Colonic mucosa (tissue), 4 donors: ENCODE measurements at regions not wholly inside any gene's neighbourhood (a gene's known extent, or its start where the extent isn't known, plus 50 kb on each side); places are given as distances from the start of the nearest gene placed in this dataset.

Experiments
- DNase-seq: peaks from one replicate; pipeline ENCODE4 v3.0.0-alpha.2; 2020
- H3K27ac ChIP-seq: fragments of 200-600 bp; one replicate; pipeline ENCODE4 v1.8.0; 2021
- H3K27me3 ChIP-seq: fragments of 200-600 bp; one replicate; pipeline ENCODE4 v1.8.0; 2021
- H3K36me3 ChIP-seq: fragments of 200-600 bp; one replicate; pipeline ENCODE4 v1.8.0; 2021
- H3K4me1 ChIP-seq: fragments of 200-600 bp; one replicate; pipeline ENCODE4 v1.8.0; 2021; ENCODE audit warnings: mild to moderate bottlenecking
- H3K4me3 ChIP-seq: fragments of 200-600 bp; one replicate; pipeline ENCODE4 v1.8.0; 2021
- H3K9ac ChIP-seq, 2 donors: one replicate each; pipeline ENCODE4 v1.7.0; 2013; ENCODE audit warnings: control low read depth in 2 of 2, low read depth in 2 of 2, low read length in 2 of 2
- H3K9me3 ChIP-seq: fragments of 200-600 bp; one replicate; pipeline ENCODE4 v1.8.0; 2021
- intact Hi-C: fragments of 100-400 bp; cut with DNase I; formaldehyde crosslinking; loops from one replicate; pipeline ENCODE4 v1.14.1; 2022
- TF ChIP-seq, protein P1 (sequence below): fragments of 200-600 bp; IDR thresholded peaks from one replicate; pipeline ENCODE4 v1.8.0; 2022; ENCODE audit warnings: antibody characterized with exemption, mild to moderate bottlenecking
- donor health status: healthy.
- donor health status: DM: no; HTN: no; CAD: no.
- donor health status: DM: no; HTN: no; CAD: no.

DNA sequence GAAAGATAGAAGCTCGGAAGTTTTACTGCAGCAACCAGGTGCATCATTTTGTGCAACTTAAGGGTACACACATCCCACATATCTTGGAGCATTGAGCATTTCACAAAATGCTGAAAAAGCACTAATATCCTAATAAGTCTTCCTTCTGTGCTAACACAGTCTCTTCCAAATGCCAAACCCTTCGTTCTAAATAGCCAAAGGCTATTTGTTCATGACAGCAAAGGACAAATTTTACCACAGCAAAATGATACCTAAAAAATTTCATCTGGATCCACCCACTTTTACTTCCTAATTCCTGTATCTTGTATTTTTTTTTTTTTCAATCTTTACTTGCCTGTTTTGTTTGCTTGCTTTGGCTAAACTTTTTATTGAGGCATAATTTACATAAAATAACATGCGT lies 435.0 kb downstream of the RND3 start:
- H3K27me3 ChIP-seq = no peaks in the 10 kb centered on the region
- TF ChIP-seq, protein P1, sequence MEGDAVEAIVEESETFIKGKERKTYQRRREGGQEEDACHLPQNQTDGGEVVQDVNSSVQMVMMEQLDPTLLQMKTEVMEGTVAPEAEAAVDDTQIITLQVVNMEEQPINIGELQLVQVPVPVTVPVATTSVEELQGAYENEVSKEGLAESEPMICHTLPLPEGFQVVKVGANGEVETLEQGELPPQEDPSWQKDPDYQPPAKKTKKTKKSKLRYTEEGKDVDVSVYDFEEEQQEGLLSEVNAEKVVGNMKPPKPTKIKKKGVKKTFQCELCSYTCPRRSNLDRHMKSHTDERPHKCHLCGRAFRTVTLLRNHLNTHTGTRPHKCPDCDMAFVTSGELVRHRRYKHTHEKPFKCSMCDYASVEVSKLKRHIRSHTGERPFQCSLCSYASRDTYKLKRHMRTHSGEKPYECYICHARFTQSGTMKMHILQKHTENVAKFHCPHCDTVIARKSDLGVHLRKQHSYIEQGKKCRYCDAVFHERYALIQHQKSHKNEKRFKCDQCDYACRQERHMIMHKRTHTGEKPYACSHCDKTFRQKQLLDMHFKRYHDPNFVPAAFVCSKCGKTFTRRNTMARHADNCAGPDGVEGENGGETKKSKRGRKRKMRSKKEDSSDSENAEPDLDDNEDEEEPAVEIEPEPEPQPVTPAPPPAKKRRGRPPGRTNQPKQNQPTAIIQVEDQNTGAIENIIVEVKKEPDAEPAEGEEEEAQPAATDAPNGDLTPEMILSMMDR = no peak
- H3K9me3 ChIP-seq = no peaks in the 10 kb centered on the region
- H3K4me3 ChIP-seq = no peak overlapping the region
- no peak overlapping the region for H3K9ac ChIP-seq
- intact Hi-C loops = no loop called here
- DNase-seq = no peak
- H3K27ac ChIP-seq = no peak overlapping the region
- H3K4me1 ChIP-seq = no peaks in the 10 kb centered on the region
- H3K36me3 ChIP-seq = no peaks in the 10 kb centered on the region

DNA sequence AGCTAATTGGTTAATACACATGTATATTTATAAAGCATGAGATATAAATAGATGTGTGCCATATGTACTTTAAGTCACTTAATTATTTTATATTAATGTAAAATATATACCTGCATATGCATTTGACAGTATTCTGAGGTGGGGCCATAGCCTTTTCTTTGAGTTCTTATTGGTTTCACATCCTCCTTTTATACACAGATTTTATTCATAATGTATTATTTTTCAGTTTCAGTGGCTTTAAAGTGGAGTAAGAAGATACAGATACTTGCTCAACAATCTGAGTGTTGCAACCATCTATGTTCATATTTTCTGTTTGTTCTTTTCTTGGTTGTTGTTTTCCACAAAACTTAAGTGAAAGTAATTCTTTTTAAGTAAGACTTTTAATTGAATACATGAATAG lies 436.5 kb downstream of the RND3 start:
- TF ChIP-seq, protein P1 = no peak
- H3K9me3 ChIP-seq = no peaks in the 10 kb centered on the region

DNA sequence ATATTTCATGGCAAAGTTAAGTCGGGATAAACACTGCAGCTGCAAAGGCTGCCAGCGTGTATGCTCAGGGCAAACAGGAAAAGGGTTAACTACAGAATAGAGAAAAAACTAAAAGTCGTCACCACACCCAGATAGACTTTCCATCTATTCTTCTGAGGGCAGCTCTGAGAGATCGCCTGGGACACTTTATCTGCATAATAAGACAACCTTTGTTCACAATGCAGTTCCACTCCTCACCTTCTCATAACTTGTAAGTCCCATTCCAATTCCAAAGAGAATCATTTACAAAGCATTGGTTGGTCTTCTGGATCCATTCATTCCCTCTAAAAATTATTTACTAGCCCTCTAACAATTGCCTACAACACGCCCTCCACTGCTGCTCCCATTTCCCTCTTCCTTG lies 437.4 kb downstream of the RND3 start:
- H3K9me3 ChIP-seq = no peaks in the 10 kb centered on the region
- H3K27ac ChIP-seq = no peak overlapping the region
- DNase-seq = no peak
- no peaks in the 10 kb centered on the region for H3K4me1 ChIP-seq
- intact Hi-C loops = no loop called here
- H3K36me3 ChIP-seq = no peaks in the 10 kb centered on the region
- H3K9ac ChIP-seq = no peak overlapping the region
- TF ChIP-seq, protein P1 = no peak
- no peaks in the 10 kb centered on the region for H3K27me3 ChIP-seq
- no peak overlapping the region for H3K4me3 ChIP-seq

More for the DNA sequence above, 436.5 kb downstream of the RND3 start:
- Histone ChIP-seq H3K36me3 (no peaks in the 10 kb centered on the region), H3K27me3 (no peaks in the 10 kb centered on the region), H3K27ac (no peak overlapping the region), H3K4me1 (no peaks in the 10 kb centered on the region), H3K9ac (no peak overlapping the region), H3K4me3 (no peak overlapping the region)
- intact Hi-C loops = no loop called here
- no peak for DNase-seq

DNA sequence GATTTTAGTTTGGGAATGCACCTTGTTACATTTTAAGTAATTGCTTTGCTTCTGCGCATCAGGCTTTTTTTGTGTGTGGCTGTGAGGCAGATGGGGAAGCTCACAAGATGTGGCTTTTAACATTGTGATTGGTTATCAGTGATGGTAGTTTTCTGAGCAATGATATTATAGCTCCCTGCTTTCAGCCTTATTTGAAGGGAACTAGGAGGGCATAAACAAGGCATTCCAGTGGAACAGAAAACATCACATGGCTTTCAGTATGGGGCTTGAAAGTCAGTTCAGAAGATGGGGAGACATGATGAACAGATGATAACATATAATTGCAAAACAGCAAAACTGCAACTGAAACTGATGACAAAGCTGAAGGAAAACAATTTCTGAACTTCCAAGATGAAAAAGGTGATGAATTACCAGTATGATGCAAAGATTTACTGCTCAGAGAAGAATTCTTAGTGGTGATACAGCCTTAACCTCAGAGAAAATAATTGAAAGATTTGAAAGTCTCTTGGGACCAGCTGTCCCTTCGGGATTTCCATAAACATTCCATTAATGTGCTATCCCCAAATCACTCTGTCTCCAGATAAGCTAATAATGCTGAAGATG lies 439.7 kb downstream of the RND3 start:
- Histone ChIP-seq H3K36me3 (no peaks in the 10 kb centered on the region), H3K4me1 (no peaks in the 10 kb centered on the region), H3K9ac (no peak overlapping the region), H3K27ac (no peak overlapping the region), H3K4me3 (no peak overlapping the region), H3K9me3 (no peaks in the 10 kb centered on the region), H3K27me3 (no peaks in the 10 kb centered on the region)
- intact Hi-C loops = no loop called here
- no peak for DNase-seq
- TF ChIP-seq, protein P1 = no peak

DNA sequence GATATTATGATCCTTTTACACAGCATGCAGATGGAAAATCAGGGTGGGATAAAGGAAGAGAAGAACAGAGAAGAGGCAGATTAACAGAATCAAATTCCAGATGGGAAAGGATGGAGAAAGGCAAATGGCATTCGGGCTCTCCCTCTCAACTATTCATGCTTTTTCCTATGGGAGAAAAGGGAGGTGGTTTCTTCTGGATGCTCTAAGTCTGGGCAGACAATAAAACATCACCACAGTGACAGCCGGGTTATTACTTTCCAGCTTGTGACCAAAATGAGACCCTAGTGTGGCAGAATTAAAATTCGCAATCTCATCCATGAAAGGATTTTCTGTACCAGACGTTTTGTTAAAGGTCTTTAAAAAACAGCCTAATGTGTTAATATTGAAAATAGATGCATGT lies 440.7 kb downstream of the RND3 start:
- no peak for DNase-seq
- H3K9me3 ChIP-seq = no peaks in the 10 kb centered on the region
- no peaks in the 10 kb centered on the region for H3K27me3 ChIP-seq
- H3K4me1 ChIP-seq = no peaks in the 10 kb centered on the region
- TF ChIP-seq, protein P1 = no peak
- no peak overlapping the region for H3K9ac ChIP-seq
- no peak overlapping the region for H3K27ac ChIP-seq
- intact Hi-C loops = no loop called here
- no peak overlapping the region for H3K4me3 ChIP-seq
- H3K36me3 ChIP-seq = no peaks in the 10 kb centered on the region
